Adrenal gland (tissue), 5 donors: ENCODE measurements at regions not wholly inside any gene's neighbourhood (a gene's known extent, or its start where the extent isn't known, plus 50 kb on each side); places are given as distances from the start of the nearest gene placed in this dataset.

Source experiments
- CTCF ChIP-seq, 6 experiments: fragments of 450-650 bp in 4 of 6; fragments of 200-600 bp in 2 of 6; sonication (generic) in 1 of 6; IDR thresholded peaks; 1 replicate in 5 of 6; 2 replicates in 1 of 6; pipeline versions ENCODE4 v1.5.1 to v1.8.0; 2016 to 2021; ENCODE audit warnings: antibody characterized with exemption in 6 of 6, mild to moderate bottlenecking in 2 of 6, moderate library complexity in 1 of 6
- POLR2A ChIP-seq, 2 donors: fragments of 450-650 bp; IDR thresholded peaks; one replicate each; pipeline ENCODE4 v1.6.1; 2017; ENCODE audit warnings: antibody characterized with exemption in 2 of 2, mild to moderate bottlenecking in 2 of 2, moderate library complexity in 1 of 2
- donor health status: DM: no; HTN: no; CAD: no.

DNA sequence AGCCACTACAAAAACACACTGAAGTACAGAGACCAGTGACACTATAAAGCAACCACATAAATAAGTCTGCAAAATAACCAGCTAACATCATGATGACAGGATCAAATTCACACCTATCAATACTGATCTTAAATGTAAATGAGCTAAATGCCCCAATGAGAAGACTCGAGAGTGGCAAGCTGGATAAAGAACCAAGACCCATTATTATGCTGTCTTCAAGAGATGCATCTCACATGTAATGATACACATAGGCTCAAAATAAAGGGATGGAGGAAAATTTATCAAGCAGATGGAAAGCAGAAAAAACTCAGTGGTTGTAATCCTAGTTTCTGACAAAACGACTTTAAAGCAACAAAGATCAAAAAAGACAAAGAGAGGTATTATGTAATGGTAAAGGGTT, 138.1 kb upstream of the PLN start:
- TF ChIP-seq CTCF (IDR thresholded peaks at IDR 0.05) (no peak), POLR2A (IDR thresholded peaks at IDR 0.05) (no peak)
